ENCODE measurements at regions not wholly inside any gene's neighbourhood (a gene's known extent, or its start where the extent isn't known, plus 50 kb on each side); places are given as distances from the start of the nearest gene placed in this dataset.

GRCh38 chr5:68369023-68369359 is 153.4 kb downstream of the PIK3R1 start:
- peaks cover 0 to 40% of the 10 kb centered on the region in 2 experiments; a peak in 4 of 5 replicates for H3K4me1 ChIP-seq (replicated peaks in 1 of 2; ENCODE audit: control insufficient read depth in 2 of 2, insufficient read depth in 2 of 2, low read length in 2 of 2)
- H3K36me3 ChIP-seq (ENCODE audit: control insufficient read depth, insufficient read depth, low read length), result no peaks in the 10 kb centered on the region
- H3K27ac ChIP-seq (ENCODE audit: extremely low read depth, low read depth, low read length), result no peak overlapping the region
- no peaks in the 10 kb centered on the region for H4K20me1 ChIP-seq (replicated peaks; ENCODE audit: control insufficient read depth, insufficient read depth, low read length)
- intact Hi-C loops (cut with micrococcal nuclease), result no loop called here
- 44% methylated on average over 1 of the region's 1 CpG for WGBS (ENCODE audit: insufficient coverage, low coverage, missing lambda C conversion rate)
- no peak overlapping the region for H3K4me2 ChIP-seq (ENCODE audit: insufficient read depth, low read length)
- in situ Hi-C loops (cut with MboI), result no loop called here
- BruUV-seq (replicated peaks), result no TSS peak
- no peaks in the 10 kb centered on the region for H3K9me1 ChIP-seq (ENCODE audit: control insufficient read depth, insufficient read depth, low read length)
- no peaks in the 10 kb centered on the region for H3K27me3 ChIP-seq (ENCODE audit: control insufficient read depth in 2 of 2, insufficient read depth in 2 of 2, low read length in 2 of 2)
- no peak overlapping the region for H3K4me3 ChIP-seq
- no peaks in the 10 kb centered on the region for H3K79me2 ChIP-seq (ENCODE audit: control insufficient read depth, insufficient read depth, low read length)
- ATAC-seq (peak; percentile 28; the same call in 2 of the 3 replicates), DNase-seq (ENCODE audit: extremely low read depth in 1 of 4, low spot score in 3 of 4) (no peak), FAIRE-seq (no peak)
- POLR2A ChIA-PET, result interaction anchor here (1.1 kb wide), 1 partner anchor 30 kb away, joined by 4 read pairs; no protein-coding TSS in a partner anchor
- H2AFZ ChIP-seq (ENCODE audit: low read depth, low read length), result peak overlapping the region; percentile 72
- CTCF ChIA-PET (ENCODE audit: low intra/inter-chr PET ratio), result no interaction called here
- no peaks in the 10 kb centered on the region for H3K9me3 ChIP-seq (replicated peaks; ENCODE audit: control insufficient read depth, insufficient read depth, low read depth, low read length)
- TF ChIP-seq NFIC (IDR thresholded peaks at IDR 0.05) (peak; percentile 55; the same call in 1 of the 2 replicates), PCBP2 (IDR thresholded peaks at IDR 0.05; ENCODE audit: low read depth, low read length, poor library complexity, severe bottlenecking) (no peak), MAZ (CRISPR knock-in tag; conservative IDR thresholded peaks at IDR 0.05 in 1 of 2, IDR thresholded peaks at IDR 0.05 in 1 of 2) (no peak)
- H3K9ac ChIP-seq (ENCODE audit: insufficient read depth in 1 of 2, low read depth in 2 of 2, low read length in 2 of 2), result no peak overlapping the region

GRCh38 chr5:68369457-68370125 is 154.0 kb downstream of the PIK3R1 start:
- in situ Hi-C loops (cut with MboI) (no loop called here), intact Hi-C loops (cut with micrococcal nuclease) (no loop called here)
- Histone ChIP-seq H3K4me1 (replicated peaks in 1 of 2; ENCODE audit: control insufficient read depth in 2 of 2, insufficient read depth in 2 of 2, low read length in 2 of 2) (peaks cover 0 to 40% of the 10 kb centered on the region in 2 experiments; a peak in 4 of 5 replicates), H4K20me1 (replicated peaks; ENCODE audit: control insufficient read depth, insufficient read depth, low read length) (no peaks in the 10 kb centered on the region), H3K9me1 (ENCODE audit: control insufficient read depth, insufficient read depth, low read length) (no peaks in the 10 kb centered on the region), H2AFZ (ENCODE audit: low read depth, low read length) (peak overlapping the region; percentile 72), H3K36me3 (ENCODE audit: control insufficient read depth, insufficient read depth, low read length) (no peaks in the 10 kb centered on the region), H3K27ac (ENCODE audit: extremely low read depth, low read depth, low read length) (no peak overlapping the region), H3K4me3 (no peak overlapping the region), H3K79me2 (ENCODE audit: control insufficient read depth, insufficient read depth, low read length) (no peaks in the 10 kb centered on the region), H3K4me2 (ENCODE audit: insufficient read depth, low read length) (peak overlapping the region; percentile 39; the same call in 1 of the 2 replicates), H3K27me3 (ENCODE audit: control insufficient read depth in 2 of 2, insufficient read depth in 2 of 2, low read length in 2 of 2) (no peaks in the 10 kb centered on the region), H3K9me3 (replicated peaks; ENCODE audit: control insufficient read depth, insufficient read depth, low read depth, low read length) (no peaks in the 10 kb centered on the region), H3K9ac (ENCODE audit: insufficient read depth in 1 of 2, low read depth in 2 of 2, low read length in 2 of 2) (no peak overlapping the region)
- ATAC-seq, result peak; percentile 57; the same call in 2 of the 3 replicates
- WGBS (ENCODE audit: insufficient coverage, low coverage, missing lambda C conversion rate), result 37% methylated on average over 7 of the region's 7 CpGs
- BruUV-seq (replicated peaks), result no TSS peak
- ChIA-PET CTCF (ENCODE audit: low intra/inter-chr PET ratio) (no interaction called here), POLR2A (interaction anchor here (2.5 kb wide), 1 partner anchor 10 kb away, joined by 8 read pairs; no protein-coding TSS in a partner anchor)
- no peak for TF ChIP-seq NFE2L1 (tag; IDR thresholded peaks at IDR 0.05; ENCODE audit: borderline replicate concordance, low read depth)
- TF ChIP-seq CREB3 (tag; conservative IDR thresholded peaks at IDR 0.05; ENCODE audit: low read depth), result 0 out of 2 replicates have a peak, but pooled peaks have one; percentile 36
- no peak for TF ChIP-seq NR2C2 (CRISPR knock-in tag; IDR thresholded peaks at IDR 0.05)
- peak; percentile 38; the same call in 1 of the 2 replicates for TF ChIP-seq NR2C2 (tag; IDR thresholded peaks at IDR 0.05)
- peak; percentile 51 for TF ChIP-seq PRDM10 (IDR thresholded peaks at IDR 0.05; ENCODE audit: partially characterized antibody)
- no peak for DNase-seq (ENCODE audit: extremely low read depth in 1 of 4, low spot score in 3 of 4)
- peak; percentile 15 for FAIRE-seq

All from K562 (cell line).